HG02840 (cell line): ENCODE measurements at regions not wholly inside any gene's neighbourhood (a gene's known extent, or its start where the extent isn't known, plus 50 kb on each side); places are given as distances from the start of the nearest gene placed in this dataset.

Experiments
- ATAC-seq: cut with Tn5 transposase; IDR thresholded peaks from one replicate; pipeline ENCODE4 v1.9.1; 2021; ENCODE audit warnings: mild to moderate bottlenecking, moderate library complexity, moderate number of reproducible peaks; ENCODE audit not compliant: unreplicated experiment, low FRiP score

DNA sequence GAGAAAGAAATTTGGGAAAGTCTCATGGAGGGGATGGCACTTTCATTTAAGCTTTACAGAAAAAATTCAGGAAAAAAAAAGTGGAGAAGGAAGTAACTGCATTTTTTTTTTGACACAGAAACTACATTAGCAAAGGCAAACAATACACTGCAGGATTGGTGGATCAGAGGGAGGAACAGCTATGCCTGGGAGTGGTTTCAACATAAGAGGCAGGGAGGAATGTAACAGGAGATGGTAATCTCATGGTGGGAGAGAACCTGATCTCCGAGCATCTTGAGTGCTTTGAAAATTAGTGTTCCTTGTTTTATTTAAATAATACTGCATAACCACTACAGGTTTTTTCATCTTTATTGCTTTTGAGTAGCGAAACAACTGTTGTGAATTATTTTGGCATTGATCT, 249.4 kb downstream of the FAM170A start:
- ATAC-seq = no peak

DNA sequence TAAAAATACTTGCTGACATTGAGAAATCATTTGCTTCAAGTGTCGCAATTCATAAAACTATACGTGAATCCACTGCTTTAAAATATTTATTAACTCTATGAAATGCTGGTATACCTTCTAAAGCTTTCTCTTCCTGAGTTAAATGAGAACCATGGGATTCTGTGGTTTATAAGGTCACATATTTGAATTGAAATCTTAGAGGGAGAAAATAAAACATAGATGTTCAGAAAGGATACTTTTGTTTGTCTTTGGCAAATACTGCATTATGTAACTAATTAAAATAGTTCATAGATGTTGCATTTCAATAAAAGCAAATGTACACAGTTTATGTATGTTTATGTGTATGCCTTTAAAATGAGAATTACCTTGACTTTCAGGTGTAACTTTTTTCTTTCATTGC, 250.1 kb downstream of the FAM170A start:
- no peak for ATAC-seq

DNA sequence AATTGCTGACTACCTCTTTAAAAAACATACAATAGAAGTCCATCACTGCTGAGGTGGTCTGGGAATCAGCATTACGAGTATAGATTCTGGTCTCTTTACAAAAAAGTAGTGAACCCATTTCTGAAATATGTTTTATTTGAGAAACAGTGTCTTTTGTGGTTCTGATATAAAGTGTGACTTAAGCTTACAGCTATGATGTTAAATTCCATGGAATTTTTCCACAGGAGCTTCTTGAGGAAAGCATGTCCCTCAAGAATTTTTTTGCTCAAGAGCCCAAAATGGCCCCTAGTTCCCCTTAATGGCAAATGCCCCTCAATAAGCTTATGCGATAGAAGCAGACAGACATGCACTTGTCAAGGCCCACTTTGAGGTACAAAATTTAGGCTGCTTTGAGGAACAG, 265.7 kb downstream of the FAM170A start:
- ATAC-seq = no peak

DNA sequence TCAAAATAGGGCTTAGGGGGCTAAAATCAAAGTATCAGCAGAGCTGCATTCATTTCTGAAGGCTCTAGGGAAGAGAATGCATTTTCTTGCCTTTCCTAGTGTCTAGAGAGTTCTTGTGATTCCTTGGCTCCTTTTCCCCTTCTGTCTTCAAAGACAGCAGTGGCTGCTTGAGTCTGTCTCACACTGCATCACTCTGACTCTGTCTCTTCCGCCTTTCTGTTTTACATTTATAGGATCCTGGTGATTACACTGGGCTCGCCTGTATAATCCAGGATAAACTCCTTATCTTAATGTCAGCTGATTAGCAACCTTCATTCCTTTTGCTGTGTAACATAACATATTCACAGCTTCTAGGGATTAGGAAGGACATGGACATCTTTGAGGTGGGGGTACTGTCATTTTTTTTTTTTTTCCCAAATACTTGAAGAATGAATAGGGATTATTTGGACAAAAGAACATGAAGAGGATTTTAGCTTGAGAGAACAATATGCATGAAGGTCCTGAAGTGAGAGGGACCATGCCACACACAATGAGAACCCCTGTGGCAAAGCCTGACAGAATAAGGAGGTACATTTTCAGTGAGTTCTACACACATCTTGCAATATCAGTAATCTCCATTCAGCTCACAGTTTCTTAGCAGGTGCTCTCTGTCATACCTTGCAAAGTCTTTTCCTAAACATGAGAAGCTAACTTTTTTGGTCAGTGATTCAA, 267.6 kb downstream of the FAM170A start:
- ATAC-seq = no peak

DNA sequence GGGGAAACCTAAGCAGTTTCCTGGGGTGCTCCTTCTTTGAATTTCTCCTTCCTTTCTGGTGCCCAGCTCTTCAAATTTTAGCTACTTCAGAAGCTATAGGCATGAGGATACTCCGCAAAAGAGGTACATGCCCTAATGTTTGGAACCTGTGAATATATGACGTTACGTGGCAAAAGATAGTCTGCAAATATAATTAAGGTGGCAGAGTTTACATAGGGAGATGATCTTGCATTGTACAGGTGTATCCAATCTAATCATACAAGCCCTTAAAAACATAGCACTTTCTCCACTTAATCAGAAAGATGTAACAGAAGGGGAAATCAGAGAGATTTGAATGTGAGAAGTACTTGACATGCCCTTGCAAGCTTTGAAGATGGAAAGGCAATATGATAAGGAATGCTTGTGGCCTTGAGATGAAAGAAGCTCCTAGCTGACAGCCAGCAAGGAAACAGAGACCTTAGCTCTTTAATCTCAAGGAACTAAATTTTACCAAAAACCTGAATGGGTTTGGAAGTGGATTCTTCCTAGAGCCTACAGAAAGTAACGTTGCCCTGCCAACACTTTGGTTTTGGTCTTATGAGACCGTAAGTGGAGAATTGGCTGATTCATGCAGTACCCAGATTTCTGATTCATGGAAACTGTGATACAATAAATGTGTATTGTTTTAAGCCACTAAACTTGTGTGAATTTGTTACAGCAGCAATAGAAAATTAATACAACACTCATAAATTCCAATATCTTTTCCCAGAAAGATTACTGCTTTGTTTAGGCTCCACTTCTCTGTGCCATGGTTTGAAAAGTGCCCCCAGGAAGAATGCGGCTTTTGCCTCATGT, 268.4 kb downstream of the FAM170A start:
- no peak for ATAC-seq

DNA sequence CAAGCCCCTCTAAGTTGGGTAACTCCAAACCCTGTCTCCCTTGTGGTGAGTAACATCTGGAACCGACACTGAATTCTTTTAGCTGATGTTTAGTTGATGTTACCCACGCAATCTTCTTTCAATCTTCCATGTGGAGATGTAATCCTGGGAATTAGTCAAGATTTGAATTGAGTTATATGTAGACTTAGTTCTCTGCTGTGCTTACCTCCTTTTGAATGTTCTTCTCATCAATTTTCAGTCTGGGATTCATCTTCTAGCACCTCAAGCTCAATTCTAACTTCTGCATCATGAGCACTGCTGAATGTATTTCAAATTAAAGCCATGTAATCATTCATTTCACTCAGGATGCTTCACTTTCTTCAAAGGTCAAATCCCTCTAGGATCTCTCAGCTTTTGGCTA, 270.6 kb downstream of the FAM170A start:
- ATAC-seq = no peak

DNA sequence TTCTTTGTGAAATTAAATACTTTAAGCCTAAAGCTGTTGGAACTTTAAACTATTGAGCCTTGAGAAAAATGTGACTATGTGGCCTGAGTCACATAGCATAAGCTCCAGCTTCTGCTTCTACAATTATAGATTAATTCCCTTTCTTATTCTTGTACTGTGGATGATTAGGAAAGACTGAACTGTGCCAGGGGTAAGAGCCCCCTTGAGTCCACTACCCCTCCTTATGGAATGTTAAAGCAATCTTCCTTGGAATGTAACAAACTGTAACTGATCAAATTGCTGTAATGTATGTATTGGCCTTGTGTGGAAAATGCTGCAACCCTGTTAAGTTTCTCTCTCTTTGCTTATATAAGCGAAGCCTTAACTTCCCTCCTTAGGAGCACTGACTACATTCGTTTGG, 273.2 kb downstream of the FAM170A start:
- ATAC-seq = no peak

DNA sequence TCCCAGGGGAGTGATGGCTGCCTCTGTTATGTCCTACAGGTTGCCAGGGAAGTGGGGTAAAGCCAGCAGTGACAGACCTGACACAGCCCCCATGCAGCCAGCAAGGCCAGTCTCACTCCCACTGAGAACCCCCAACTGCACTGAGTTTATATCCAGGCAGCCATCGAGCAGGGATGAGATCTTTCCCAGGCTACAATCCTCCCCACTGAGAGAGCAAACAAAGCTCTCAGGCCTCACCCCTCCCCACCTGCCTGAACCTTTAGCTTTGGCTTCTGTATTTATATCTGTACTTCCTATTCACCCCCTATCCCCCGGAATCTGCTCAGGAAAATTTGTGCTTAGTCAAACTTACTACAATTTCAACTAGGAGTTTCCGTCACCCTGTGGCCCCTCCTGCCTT, 284.1 kb downstream of the FAM170A start:
- no peak for ATAC-seq

DNA sequence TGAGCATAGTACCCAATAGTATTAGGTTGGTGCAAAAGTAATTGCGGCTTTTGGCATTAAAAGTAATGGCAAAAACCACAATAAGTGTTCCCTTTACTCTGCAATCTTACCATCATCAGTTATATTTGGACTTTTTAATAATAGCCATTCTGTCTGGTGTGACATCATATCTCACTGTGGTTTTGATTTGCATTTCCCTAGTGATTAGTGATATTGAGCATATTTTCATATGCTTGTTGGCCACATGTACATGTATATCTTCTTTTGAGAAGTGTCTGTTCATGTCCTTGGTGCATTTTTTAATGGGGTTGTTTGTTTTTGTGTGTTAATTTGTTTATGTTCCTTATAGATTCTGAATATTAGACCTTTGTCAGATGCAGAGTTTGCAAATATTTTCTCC, 289.9 kb downstream of the FAM170A start:
- ATAC-seq = no peak

DNA sequence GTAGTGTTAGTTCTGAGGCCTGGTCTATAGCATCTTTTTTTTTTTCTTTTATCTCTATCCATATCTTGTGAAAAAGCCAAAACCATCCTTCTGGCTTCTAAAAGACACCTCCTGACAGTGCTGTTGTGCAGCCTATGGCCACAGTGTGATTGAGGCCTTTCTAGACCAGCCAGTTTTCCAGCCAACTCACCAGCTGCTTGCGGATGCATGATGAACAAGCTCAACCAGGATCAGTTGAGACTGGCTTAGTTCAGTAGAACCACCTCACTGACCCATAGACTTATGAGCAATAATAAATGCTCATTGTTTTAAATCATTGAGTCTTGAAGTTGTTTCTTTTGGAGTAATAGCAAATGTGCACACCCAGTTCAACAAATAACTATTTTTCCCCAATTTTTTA, 296.9 kb downstream of the FAM170A start:
- no peak for ATAC-seq

DNA sequence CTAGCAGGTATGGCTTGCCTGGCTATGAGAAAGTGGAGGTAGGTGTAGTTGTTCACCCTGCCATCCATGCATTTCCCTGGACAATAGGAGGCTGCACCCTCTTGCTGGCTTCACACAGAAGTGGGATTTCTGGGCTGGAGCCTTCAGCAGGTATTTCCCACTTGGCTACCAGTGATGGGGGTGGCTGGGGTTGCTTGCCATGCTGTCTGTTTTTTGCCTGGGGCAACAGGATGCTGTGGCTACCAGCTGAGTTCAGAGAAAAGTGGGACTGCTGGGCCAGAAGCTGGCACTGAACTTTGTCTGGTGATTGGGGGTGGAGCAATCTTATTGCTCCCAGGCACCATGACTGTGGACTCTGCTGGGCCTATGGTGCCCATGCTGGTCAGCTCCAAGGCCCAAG, 299.6 kb downstream of the FAM170A start:
- ATAC-seq = no peak

DNA sequence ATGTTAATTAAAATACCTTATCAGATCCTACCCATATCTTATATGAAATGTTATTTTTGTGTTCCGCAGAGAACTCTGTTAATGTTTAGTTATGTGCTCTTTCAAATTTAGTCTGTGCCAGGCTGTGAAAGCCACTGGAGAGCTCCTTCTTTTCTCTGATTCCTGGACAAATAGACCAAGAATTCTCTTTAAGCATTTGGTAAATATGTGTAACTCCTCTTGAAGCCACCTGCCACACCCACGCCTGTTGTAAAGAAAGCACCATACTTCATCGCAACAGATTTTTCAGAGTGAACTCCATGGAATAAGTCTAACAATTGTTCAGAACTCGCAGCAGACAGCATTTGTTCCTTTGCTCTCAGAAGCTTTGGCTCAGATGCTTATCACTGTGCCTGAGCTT, 301.1 kb downstream of the FAM170A start:
- no peak for ATAC-seq

DNA sequence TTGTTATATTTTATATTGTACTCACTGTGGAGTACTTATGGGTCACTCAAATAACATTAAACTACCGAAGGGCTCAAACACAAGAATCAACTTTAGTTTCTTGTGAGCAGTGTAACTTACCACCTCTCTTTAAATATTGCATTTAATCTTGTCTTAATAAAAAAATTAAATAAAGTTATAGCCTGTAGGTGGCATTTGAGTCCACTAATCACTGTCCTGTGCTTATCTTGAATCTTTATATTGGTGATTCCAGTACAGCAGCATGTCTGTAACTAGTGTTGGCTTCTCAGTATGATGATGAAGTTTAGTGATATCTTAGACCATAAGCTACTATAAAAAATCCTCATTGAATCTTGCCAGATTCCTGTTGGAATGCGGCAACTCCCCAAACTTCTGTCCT, 313.8 kb downstream of the FAM170A start:
- no peak for ATAC-seq

DNA sequence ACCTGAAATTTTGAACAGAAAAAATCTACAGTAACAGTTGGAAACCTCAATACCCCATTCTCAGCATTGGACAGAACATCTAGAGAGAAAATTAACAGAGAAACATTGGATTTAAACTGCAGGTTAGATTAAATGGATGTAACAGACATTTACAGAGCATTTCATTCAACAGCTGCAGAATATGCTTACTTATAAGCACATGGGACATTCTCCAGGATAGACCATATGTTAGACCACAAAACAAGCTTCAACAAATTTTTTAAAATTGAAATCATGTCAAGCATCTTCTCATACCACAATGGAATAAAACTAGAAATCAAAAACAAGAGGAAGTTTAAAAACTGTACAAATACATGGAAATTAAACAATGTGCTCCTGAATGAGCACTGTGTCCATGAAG, 316.3 kb downstream of the FAM170A start:
- no peak for ATAC-seq

DNA sequence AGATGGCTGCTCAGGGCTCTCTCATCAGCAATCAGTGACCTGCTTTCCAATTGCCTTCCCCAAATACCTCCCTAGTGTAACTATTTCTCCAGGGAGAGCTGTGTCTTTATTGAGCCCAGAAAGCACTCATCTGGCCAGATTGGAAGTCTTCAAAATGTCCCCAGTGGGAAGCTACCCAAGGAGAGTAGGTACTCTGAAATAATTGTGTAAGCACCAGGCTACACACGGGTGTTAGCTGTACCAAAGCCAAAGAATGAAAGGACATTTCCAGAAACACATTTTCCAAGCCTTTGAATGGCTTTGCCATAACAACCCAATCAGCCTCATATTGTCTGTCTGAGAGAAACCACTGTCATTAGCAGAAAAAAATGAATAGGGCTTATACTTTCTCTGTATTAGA, 318.8 kb downstream of the FAM170A start:
- ATAC-seq = no peak

DNA sequence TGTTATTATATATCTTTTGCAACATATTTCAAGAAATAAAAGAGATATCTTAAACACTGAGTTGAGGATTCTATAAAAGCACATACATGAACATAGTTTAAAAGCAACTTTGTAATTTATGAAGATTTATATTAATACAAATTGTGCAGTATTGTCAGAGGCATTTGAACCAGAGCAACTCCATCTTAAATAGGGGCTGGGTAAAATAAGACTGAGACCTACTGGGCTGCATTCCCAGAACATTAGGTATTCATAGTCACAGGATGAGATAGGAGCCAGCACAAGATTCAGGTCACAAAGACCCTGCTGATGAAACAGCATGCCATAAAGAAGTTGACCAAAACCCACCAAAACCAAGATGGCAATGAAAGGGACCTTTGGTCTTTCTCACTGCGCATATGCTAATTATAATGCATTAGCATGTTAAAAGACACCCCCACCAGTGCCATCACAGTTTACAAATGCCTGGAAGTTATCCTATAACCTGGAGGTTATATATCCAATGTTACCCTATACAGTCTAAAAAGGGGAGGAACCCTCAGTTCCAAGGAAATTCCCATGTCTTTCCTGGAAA, 320.2 kb downstream of the FAM170A start:
- ATAC-seq = no peak

DNA sequence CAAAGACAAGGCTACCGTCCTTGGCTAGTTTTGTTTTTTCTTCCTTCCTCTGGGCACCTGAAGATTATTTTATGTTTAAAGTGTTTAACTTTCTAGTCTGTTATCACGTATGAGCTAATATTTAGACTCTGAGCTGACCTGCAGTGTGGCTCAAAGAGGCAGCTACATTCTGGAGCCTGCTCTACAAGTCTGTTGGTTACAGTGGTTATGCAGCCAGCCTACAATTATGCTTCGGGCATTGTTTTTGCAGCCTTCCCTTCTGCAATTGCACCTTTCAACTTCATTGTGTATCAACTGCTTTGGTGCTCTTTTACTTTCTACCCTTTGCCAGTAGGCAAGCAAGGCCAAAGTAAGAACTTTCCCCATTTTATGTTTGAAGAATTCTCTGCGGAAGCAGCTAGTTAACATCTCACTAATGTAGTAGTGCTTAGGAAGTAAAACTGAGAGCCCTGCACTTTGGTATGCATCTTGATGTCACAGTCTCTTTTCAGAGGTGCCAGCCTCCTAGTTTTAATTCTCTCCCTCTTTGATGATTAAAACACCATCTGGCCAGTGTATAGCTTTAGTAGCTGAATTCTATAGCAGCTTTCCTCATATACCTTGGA, 322.1 kb downstream of the FAM170A start:
- no peak for ATAC-seq

DNA sequence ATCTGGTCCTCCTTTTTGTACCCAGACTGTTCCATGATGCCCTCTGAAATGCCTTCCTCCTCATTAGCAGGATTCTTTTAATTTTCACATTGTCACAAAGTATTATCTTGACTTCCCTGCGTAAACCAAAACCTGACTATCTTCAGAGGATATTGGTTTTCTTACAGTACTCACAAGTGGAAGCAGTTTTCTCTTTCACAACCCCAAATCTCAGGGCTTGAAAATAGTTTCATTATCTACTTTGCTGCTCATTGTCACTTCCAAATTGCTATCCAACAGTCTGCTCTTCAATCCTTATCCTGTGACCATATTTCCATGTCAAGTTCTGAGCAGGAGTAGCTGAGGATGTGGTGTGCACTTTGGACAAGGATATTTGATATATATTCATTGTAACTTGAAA, 324.1 kb downstream of the FAM170A start:
- ATAC-seq = no peak

DNA sequence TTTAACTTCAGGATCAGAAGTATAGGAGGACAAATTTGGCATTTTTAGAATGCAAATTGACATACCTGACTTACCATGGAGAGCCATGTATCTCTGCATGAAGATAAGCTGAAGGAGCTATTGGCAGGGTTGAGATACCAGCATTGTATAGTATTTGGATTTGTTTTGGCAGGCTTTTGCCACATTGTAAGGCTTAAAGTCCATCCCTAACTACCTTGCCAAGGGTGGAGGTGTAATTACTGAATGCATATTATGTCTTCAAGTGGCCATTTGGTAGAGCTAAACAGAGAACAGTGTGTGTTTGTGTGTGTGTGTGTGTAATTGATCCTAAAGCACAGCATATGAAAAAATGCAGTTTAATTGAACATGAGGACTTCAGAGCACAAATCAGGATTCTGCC, 324.7 kb downstream of the FAM170A start:
- no peak for ATAC-seq

DNA sequence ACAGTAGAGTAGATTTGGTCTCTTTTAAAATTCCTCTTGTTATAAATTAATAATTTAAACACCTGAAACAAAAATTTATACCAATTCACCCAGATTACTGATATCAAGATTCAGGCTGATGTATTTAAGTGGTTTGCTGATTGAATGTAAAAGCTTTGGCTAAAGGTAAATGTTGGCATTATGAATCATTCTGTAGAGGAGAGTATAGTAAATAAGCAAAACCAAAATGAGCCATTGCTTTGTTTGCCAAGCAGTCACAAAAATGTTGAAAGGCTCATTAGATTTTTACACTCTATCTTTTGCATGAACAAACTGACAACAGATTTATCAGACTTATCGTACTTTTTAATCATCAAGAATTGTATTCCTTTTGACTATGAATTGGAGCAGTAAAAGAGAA, 332.6 kb downstream of the FAM170A start:
- ATAC-seq = no peak

DNA sequence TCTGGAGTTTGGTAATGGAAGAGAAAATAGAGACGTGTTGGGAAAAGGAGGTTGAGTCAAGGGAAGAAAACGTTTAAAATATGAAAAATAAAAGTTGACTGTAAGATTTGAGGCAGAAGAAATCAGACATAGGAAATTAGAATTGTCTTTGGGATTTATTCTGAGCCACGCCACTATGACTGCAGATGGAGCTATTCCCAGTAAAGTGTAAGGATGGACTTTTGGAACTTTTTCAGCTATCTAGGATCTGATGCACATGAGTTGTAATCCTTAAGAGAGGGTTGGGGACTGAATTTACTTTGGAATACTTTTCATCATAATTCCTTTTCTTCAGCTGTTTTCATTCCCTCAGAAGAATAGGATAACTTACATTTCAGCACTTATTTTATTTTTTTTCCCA, 336.7 kb downstream of the FAM170A start:
- ATAC-seq = no peak
